ENCODE measurements at regions not wholly inside any gene's neighbourhood (a gene's known extent, or its start where the extent isn't known, plus 50 kb on each side); places are given as distances from the start of the nearest gene placed in this dataset.
"Not testable (repeated sequence)": the region's sequence is repeated elsewhere in the genome, so short reads cannot be mapped to it uniquely, and the experiment has no call there.

DNA sequence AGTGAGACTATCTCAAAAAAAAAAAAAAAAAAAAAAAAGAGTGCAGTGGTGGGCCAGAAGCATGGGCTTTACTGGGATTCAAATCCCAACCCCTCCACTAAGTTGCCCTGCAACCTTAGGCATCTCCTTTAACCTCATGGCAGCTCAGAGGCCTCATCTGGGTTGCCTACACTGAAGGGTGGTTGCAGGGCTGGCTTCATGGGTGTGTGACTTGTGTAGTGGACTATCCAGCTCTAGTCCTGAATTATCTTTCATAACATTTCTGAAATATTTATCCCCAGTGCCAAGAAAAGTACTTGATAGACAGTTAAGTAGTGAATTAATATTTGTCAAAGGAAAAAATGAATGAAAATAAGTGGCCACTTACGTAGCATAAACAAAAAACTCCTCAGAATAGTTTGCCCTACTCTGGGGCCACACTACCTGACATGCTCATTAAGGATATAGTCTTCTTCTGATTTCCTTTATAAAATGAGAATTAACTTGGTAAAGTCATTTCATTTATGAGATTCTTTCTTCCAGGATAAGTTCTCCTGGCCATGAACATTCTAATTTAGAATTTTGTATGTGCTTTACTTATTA is 116.0 kb upstream of the SYT13 start:
- FAIRE-seq, result no peak

GRCh38 chr11:45400591-45400990 is 114.5 kb upstream of the SYT13 start:
- no peak for FAIRE-seq

GRCh38 chr11:45399166-45399565 is 113.0 kb upstream of the SYT13 start:
- no peak for FAIRE-seq

DNA sequence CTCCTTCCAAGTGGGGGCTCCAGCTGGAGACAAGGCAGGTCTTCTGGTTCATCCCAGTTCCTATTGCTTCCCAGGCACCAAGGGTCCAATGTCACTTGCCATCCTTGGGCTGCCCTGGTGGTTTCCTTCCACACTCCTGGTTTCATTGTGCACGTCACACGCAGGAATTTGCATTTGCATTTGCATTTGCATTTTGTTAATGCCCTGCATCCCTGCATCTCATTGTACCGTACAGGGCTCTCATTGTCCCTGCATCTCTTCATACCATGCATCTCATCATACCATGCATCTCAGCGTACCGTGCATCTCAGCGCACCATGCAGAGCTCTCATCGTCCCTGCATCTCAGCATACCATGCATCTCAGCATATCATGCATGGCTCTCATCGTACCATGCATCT is 112.2 kb upstream of the SYT13 start:
- no peak for FAIRE-seq

DNA sequence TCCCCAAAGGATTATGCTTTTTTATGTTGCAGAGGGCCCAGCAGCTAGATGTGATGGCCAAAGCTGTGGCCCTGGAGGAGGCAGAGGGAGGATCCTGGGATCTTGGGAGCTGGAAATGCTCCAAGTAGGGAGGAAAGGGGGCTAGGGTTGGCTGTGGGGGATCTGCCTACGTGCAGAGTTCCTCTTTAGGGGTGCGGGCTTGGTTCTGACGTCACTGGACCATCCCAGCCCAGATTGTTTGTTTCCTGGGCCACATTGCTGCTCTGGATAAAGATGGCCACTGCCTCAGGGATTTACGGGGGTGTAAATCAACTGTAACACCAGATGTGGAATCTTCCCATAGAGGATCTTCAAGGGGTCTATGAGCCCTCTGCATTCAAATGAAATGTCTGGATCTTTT is 110.3 kb upstream of the SYT13 start:
- no peak for FAIRE-seq

DNA sequence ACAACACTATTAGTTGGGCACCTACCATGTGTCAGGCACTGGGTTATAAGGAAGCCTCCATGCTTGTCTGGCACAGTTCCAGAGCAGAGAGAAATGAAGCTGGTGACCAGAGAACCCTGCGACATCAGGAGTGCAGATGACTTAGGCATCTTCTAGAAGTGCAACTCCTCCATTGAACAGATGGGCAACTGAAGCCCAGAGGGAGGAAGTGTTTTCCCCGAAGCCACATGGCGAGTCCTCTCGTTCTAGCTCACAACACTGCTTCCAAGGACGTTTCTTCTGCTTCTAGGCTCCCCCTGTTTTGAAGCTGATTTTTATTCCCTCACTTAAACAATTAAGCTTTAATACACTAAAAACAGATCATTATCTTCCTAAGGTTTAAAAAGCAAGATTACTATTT is 109.8 kb upstream of the SYT13 start:
- no peak for FAIRE-seq

- no peak for FAIRE-seq
Measured at GRCh38 chr11:45395421-45395820, 109.3 kb upstream of the SYT13 start.

GRCh38 chr11:45394294-45395085 is 108.3 kb upstream of the SYT13 start:
- no peak for FAIRE-seq

GRCh38 chr11:45393826-45394225 is 107.7 kb upstream of the SYT13 start:
- no peak for FAIRE-seq

GRCh38 chr11:45393334-45393733 is 107.2 kb upstream of the SYT13 start:
- no peak for FAIRE-seq

- FAIRE-seq, result no peak
Measured at GRCh38 chr11:45392591-45393091, 106.5 kb upstream of the SYT13 start.

- no peak for FAIRE-seq
Measured at GRCh38 chr11:45392154-45392553, 106.0 kb upstream of the SYT13 start.

DNA sequence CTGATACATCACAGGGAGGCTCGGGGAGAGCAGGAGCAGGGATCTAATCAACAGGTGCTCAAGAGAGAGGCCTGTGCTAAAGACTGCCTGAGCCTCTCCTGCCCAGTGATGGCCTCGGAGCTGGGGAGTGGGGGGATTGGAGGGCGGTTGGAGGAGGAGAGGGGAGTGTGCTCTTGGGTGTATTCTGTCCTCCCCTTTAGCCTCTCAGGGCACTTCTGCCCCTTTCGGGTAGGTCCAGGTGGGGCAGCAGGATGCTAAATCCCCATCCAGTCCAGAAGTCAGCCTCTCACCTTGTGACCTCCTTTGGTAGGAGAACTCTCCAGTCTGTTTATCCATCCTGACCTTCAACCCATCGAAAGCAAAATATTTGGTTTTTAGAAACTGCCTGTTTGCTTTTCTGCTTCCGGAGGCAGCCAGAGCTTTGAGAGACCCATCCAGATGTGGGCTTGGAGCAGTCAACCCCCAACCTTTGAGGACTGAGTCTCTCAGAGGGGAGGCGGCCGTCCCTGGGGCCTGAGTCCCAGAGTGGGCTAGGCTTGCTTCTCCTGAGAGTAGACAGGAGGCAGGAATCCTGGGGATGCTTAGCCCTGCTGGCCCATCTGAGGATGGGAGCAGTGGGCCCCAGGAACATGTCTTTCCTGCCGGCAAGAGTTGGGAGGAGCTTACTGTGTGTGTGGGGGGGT is 105.2 kb upstream of the SYT13 start:
- FAIRE-seq, result no peak

DNA sequence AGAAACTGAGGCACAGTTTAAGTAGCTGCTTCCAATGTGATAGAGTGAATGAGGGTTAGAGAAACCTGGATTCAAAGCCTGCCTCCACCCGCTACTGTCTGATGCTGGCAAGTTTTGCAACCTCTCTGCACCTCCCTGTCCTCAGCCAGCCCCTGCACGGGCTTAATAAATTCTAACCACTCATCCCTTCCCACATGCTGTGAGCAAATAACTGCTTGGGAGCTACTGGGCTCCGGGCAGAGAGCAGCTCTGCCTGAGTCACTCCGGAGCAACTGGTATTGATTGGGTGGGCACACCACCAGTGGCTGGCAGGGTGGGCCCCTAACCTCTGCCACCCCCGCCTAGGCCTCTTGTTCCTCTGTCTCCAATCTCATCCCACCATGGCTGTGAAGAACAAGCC is 104.3 kb upstream of the SYT13 start:
- no peak for FAIRE-seq

- no peak for FAIRE-seq
Measured at GRCh38 chr11:45388472-45388871, 102.3 kb upstream of the SYT13 start.

DNA sequence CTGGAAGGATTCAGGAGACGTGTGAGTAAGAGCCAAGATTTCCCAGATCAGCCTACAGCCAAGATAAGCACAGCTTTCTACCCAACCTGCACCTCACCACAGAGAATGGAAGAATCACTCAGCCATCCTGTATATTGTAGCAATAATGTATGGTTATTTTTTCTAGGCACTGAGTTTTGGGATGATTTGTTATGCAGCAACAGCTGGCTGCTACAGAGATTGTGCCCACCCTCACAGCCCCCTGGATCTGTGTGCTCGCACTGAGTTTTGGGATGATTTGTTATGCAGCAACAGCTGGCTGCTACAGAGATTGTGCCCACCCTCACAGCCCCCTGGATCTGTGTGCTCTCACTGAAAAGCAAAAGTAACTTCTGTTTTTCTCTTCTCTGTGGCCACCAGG is 101.7 kb upstream of the SYT13 start:
- FAIRE-seq, result not testable (repeated sequence)

GRCh38 chr11:45386972-45387371 is 100.8 kb upstream of the SYT13 start:
- FAIRE-seq, result no peak

DNA sequence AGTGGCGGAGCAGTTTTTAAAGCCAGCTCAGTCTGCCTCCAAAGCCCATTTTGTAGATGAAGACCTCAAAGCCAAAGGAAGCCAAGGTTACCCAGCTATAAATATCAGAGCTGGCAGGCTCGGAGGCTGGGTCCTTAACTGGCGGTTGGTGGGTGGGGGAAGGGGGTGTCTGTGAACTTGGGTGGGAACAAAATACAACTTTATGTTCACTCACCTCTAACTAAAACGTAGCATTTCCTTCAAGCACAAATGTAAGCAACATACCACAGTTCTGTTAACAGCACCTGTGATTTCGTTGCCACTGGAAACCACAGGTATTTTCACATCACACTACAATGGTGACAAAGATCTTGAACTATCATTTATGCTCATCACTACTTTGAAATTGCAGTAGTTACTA is 99.7 kb upstream of the SYT13 start:
- FAIRE-seq, result no peak

DNA sequence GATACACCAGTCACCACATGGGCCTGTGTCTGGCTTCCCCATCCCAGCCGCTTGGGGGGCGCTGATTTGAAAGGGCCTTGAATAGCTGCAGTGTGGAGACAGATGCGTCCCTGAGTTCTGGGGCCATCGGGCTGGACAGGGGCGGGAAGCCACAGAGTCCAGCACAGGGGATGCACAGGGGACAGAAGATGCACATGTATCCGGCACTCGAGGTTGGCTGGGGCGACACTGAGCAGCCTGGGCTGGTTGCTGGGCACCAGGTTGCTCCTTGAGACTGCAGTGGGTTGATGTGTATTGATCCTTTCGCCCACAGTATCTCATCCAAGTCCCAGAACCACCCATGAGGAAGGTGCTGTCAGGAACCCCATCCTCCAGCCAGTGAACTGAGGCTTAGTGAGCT is 99.3 kb upstream of the SYT13 start:
- FAIRE-seq, result no peak

GRCh38 chr11:45384711-45385241 is 98.6 kb upstream of the SYT13 start:
- FAIRE-seq, result no peak

DNA sequence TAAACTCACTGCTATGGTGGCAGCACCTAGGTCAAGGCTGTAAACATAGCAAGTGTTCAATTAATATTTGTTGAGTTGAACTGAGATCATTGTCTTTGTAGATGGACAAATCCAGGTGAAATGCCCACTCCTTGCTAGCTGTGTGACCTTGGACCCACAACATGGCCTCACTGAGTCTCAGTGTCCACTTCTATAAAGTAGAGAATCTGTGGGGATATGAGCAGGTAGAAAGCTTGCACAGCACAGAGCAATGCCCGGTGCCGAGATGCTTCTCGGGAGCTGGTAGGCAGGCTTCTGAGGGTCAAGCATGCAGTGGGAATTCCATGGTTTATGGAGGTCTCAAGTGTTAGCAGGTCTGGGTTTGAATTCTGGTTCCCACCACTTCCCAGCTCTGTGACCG is 97.9 kb upstream of the SYT13 start:
- FAIRE-seq, result no peak

- FAIRE-seq, result no peak
Measured at GRCh38 chr11:45383224-45383623, 97.1 kb upstream of the SYT13 start.

GRCh38 chr11:45382133-45382878 is 96.2 kb upstream of the SYT13 start:
- no peak for FAIRE-seq
